DND-41 (cell line): ENCODE measurements at regions not wholly inside any gene's neighbourhood (a gene's known extent, or its start where the extent isn't known, plus 50 kb on each side); places are given as distances from the start of the nearest gene placed in this dataset.

Source experiments
- EZH2 ChIP-seq: IDR thresholded peaks from 3 replicates; pipeline ENCODE4 v1.6.1; 2012; ENCODE audit warnings: borderline replicate concordance, low read depth, mild to moderate bottlenecking, moderate library complexity, low read length, inconsistent platforms; ENCODE audit not compliant: severe bottlenecking
- TF ChIP-seq, protein P1 (sequence below): IDR thresholded peaks from 2 replicates; pipeline ENCODE4 v1.5.1; 2012; ENCODE audit warnings: borderline replicate concordance, low read length, moderate library complexity, mild to moderate bottlenecking; ENCODE audit not compliant: poor library complexity, severe bottlenecking; ENCODE audit errors: extremely low read depth

GRCh38 chr19:30916238-30916637, 433.0 kb downstream of the TSHZ3 start:
- TF ChIP-seq EZH2, result no peak
- TF ChIP-seq, protein P1, sequence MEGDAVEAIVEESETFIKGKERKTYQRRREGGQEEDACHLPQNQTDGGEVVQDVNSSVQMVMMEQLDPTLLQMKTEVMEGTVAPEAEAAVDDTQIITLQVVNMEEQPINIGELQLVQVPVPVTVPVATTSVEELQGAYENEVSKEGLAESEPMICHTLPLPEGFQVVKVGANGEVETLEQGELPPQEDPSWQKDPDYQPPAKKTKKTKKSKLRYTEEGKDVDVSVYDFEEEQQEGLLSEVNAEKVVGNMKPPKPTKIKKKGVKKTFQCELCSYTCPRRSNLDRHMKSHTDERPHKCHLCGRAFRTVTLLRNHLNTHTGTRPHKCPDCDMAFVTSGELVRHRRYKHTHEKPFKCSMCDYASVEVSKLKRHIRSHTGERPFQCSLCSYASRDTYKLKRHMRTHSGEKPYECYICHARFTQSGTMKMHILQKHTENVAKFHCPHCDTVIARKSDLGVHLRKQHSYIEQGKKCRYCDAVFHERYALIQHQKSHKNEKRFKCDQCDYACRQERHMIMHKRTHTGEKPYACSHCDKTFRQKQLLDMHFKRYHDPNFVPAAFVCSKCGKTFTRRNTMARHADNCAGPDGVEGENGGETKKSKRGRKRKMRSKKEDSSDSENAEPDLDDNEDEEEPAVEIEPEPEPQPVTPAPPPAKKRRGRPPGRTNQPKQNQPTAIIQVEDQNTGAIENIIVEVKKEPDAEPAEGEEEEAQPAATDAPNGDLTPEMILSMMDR, result no peak
